ENCODE measurements at regions not wholly inside any gene's neighbourhood (a gene's known extent, or its start where the extent isn't known, plus 50 kb on each side); places are given as distances from the start of the nearest gene placed in this dataset.

DNA sequence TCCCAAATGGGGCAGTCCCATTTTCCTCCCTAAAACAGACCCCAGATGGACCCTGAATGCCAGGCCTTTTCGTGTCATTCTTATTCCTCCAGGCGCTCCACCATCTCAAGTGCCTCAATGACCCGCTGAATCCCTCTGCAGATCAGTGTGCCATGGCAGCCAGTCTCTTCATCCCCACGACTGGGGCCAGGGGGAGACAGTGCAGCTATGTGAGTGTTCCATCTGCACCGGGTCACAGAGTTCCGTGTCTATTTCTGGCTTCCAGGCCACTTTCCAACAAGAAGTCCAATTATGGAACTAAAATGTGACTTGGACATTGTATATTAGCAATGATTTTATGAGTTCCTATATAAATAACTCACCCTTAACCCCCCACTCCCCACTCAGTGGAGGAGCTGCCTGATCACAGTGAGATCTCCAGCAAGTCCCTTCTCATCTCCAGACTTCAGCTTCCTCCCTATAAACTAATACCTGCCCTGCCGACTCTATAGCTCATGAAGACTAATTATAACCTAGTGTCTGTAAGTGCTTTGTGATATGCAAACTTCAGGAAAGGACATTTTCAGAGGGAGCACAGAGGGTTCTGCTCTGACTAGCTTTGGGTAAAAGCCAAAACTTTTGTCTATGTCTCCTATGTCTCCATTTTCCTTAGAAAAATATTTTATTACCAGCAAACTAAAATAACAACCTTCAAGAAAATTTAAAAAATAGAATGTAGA is 56.3 kb upstream of the NFASC start:
- in situ Hi-C loops (cut with MboI; ENCODE audit: low sequenced_read_pairs): loop anchor here (25.0 kb wide), 1 partner anchor 448 kb away; no protein-coding TSS in a partner anchor
- CTCF ChIA-PET: interaction anchor here (3.0 kb wide), 1 partner anchor 7 kb away, joined by 15 read pairs; no protein-coding TSS in a partner anchor
- ATAC-seq (ENCODE audit: low read depth): no peak

More for the DNA sequence above, 56.3 kb upstream of the NFASC start:
- Histone ChIP-seq H3K27ac (ENCODE audit: insufficient read depth, low read length) (no peak overlapping the region), H3K4me1 (ENCODE audit: control insufficient read depth, insufficient read depth, low read length) (no peaks in the 10 kb centered on the region), H3K14ac (replicated peaks; ENCODE audit: low read depth, low read length) (no peak overlapping the region), H3K4me2 (ENCODE audit: low read depth, low read length) (no peak overlapping the region), H3K9me1 (ENCODE audit: insufficient read depth, low read length) (no peaks in the 10 kb centered on the region), H4K5ac (ENCODE audit: low read depth, low read length) (no peak overlapping the region), H3K4me3 (ENCODE audit: insufficient read depth, low read depth, low read length) (no peak overlapping the region), H3K36me3 (ENCODE audit: control insufficient read depth, insufficient read depth, low read length) (no peaks in the 10 kb centered on the region), H2BK120ac (ENCODE audit: low read depth, low read length) (no peak overlapping the region), H3K27me3 (ENCODE audit: control insufficient read depth, insufficient read depth, low read length) (peaks cover 7% of the 10 kb centered on the region), H3K4ac (ENCODE audit: low read depth, low read length) (no peak overlapping the region), H3K9me3 (ENCODE audit: control insufficient read depth, insufficient read depth, low read length) (no peaks in the 10 kb centered on the region), H3K18ac (ENCODE audit: low read depth, low read length) (no peak overlapping the region), H2BK15ac (ENCODE audit: low read depth, low read length) (no peak overlapping the region), H4K20me1 (ENCODE audit: insufficient read depth, low read length) (no peaks in the 10 kb centered on the region), H2AK5ac (ENCODE audit: low read depth, low read length) (no peak overlapping the region), H3K56ac (ENCODE audit: extremely low read depth, insufficient read depth, low read length) (no peak overlapping the region), H2BK5ac (ENCODE audit: low read depth, low read length, poor library complexity, severe bottlenecking) (no peak overlapping the region), H2BK20ac (ENCODE audit: low read depth, low read length) (no peak overlapping the region), H2AK9ac (replicated peaks; ENCODE audit: low read depth, low read length, poor library complexity) (no peak overlapping the region), H4K8ac (ENCODE audit: low read depth in 2 of 2, low read length in 2 of 2) (no peak overlapping the region), H4K91ac (ENCODE audit: insufficient read depth, low read depth, low read length) (no peak overlapping the region), H2AFZ (replicated peaks; ENCODE audit: low read length, poor library complexity) (no peak overlapping the region), H3K9ac (ENCODE audit: low read depth, low read length) (no peak overlapping the region), H3K23ac (ENCODE audit: low read depth, low read length) (no peak overlapping the region), H3K79me1 (ENCODE audit: low read depth in 1 of 2, low read length in 2 of 2) (no peaks in the 10 kb centered on the region)
- intact Hi-C loops (cut with micrococcal nuclease): no loop called here
- no peak for DNase-seq
- POLR2A ChIA-PET (ENCODE audit: unreplicated experiment): no interaction called here
- BruUV-seq (replicated peaks): no TSS peak
- dilution Hi-C loops (cut with HindIII; ENCODE audit: low sequenced_read_pairs, unreplicated experiment): no loop called here
- TF ChIP-seq MAFK (IDR thresholded peaks at IDR 0.05; ENCODE audit: low read depth, low read length) (no peak), CEBPB (IDR thresholded peaks at IDR 0.05; ENCODE audit: low read depth, low read length) (no peak), MXI1 (IDR thresholded peaks at IDR 0.05; ENCODE audit: borderline replicate concordance, low read depth, low read length) (no peak), RAD21 (IDR thresholded peaks at IDR 0.05; ENCODE audit: low read length) (no peak), SMC3 (IDR thresholded peaks at IDR 0.05; ENCODE audit: low read depth, low read length) (no peak), CHD1 (IDR thresholded peaks at IDR 0.05; ENCODE audit: low read depth, low read length) (no peak), POLR2A (IDR thresholded peaks at IDR 0.05; ENCODE audit: low read depth, low read length) (no peak), BHLHE40 (IDR thresholded peaks at IDR 0.05; ENCODE audit: low read depth, low read length) (no peak), NFE2L2 (IDR thresholded peaks at IDR 0.05; ENCODE audit: low read depth, low read length) (no peak), RFX5 (IDR thresholded peaks at IDR 0.05; ENCODE audit: low read depth, low read length) (no peak), FOS (IDR thresholded peaks at IDR 0.05; ENCODE audit: low read depth, low read length) (no peak), MAZ (IDR thresholded peaks at IDR 0.05; ENCODE audit: borderline replicate concordance, low read depth, low read length) (no peak), RCOR1 (IDR thresholded peaks at IDR 0.05; ENCODE audit: insufficient replicate concordance, low read length) (no peak)
- TF ChIP-seq, protein P1, sequence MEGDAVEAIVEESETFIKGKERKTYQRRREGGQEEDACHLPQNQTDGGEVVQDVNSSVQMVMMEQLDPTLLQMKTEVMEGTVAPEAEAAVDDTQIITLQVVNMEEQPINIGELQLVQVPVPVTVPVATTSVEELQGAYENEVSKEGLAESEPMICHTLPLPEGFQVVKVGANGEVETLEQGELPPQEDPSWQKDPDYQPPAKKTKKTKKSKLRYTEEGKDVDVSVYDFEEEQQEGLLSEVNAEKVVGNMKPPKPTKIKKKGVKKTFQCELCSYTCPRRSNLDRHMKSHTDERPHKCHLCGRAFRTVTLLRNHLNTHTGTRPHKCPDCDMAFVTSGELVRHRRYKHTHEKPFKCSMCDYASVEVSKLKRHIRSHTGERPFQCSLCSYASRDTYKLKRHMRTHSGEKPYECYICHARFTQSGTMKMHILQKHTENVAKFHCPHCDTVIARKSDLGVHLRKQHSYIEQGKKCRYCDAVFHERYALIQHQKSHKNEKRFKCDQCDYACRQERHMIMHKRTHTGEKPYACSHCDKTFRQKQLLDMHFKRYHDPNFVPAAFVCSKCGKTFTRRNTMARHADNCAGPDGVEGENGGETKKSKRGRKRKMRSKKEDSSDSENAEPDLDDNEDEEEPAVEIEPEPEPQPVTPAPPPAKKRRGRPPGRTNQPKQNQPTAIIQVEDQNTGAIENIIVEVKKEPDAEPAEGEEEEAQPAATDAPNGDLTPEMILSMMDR (conservative IDR thresholded peaks at IDR 0.05; ENCODE audit: low read depth, low read length): no peak
- TF ChIP-seq, protein P2, sequence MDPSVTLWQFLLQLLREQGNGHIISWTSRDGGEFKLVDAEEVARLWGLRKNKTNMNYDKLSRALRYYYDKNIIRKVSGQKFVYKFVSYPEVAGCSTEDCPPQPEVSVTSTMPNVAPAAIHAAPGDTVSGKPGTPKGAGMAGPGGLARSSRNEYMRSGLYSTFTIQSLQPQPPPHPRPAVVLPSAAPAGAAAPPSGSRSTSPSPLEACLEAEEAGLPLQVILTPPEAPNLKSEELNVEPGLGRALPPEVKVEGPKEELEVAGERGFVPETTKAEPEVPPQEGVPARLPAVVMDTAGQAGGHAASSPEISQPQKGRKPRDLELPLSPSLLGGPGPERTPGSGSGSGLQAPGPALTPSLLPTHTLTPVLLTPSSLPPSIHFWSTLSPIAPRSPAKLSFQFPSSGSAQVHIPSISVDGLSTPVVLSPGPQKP (IDR thresholded peaks at IDR 0.05; ENCODE audit: borderline replicate concordance, low read depth, low read length): no peak
- TF ChIP-seq, protein P3, sequence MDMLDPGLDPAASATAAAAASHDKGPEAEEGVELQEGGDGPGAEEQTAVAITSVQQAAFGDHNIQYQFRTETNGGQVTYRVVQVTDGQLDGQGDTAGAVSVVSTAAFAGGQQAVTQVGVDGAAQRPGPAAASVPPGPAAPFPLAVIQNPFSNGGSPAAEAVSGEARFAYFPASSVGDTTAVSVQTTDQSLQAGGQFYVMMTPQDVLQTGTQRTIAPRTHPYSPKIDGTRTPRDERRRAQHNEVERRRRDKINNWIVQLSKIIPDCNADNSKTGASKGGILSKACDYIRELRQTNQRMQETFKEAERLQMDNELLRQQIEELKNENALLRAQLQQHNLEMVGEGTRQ (IDR thresholded peaks at IDR 0.05; ENCODE audit: low read depth, low read length): no peak
- 0% methylated on average over 3 of the region's 7 CpGs; no CpG with 5 or more reads in 1 of the 2 experiments for WGBS, 2 experiments (ENCODE audit: extremely low coverage in 2 of 2, insufficient read length in 1 of 2)

Data from IMR-90 (cell line).